KMS-11 (cell line): ENCODE measurements at regions not wholly inside any gene's neighbourhood (a gene's known extent, or its start where the extent isn't known, plus 50 kb on each side); places are given as distances from the start of the nearest gene placed in this dataset.

Source experiments
- H2AFZ ChIP-seq: fragments of 200-600 bp; sonication (generic); 2 replicates; pipeline ENCODE4 v1.6.1; 2016; ENCODE audit warnings: antibody characterized with exemption, mixed run types, low read depth
- H3K27ac ChIP-seq: fragments of 200-600 bp; sonication (generic); 2 replicates; pipeline ENCODE4 v1.6.1; 2016; ENCODE audit warnings: mild to moderate bottlenecking, mixed run types
- H3K27me3 ChIP-seq: fragments of 200-600 bp; sonication (generic); 2 replicates; pipeline ENCODE4 v1.6.1; 2017; ENCODE audit warnings: mild to moderate bottlenecking, low read depth, mixed run types, moderate library complexity; ENCODE audit not compliant: insufficient read depth
- H3K36me3 ChIP-seq: fragments of 200-600 bp; sonication (generic); 2 replicates; pipeline ENCODE4 v1.6.1; 2017; ENCODE audit warnings: mild to moderate bottlenecking, mixed run types; ENCODE audit not compliant: insufficient read depth
- H3K4me1 ChIP-seq: fragments of 200-600 bp; sonication (generic); 2 replicates; pipeline ENCODE4 v1.6.1; 2016; ENCODE audit warnings: mild to moderate bottlenecking, low read depth, mixed run types; ENCODE audit not compliant: poor library complexity, severe bottlenecking
- H3K4me2 ChIP-seq: fragments of 200-600 bp; sonication (generic); 2 replicates; pipeline ENCODE4 v1.7.0; 2016; ENCODE audit warnings: mild to moderate bottlenecking, mixed run types
- H3K4me3 ChIP-seq: fragments of 200-600 bp; sonication (generic); IDR thresholded peaks from 2 replicates; pipeline ENCODE4 v1.6.1; 2017; ENCODE audit warnings: low read depth, low read length, mixed read lengths; ENCODE audit not compliant: insufficient read depth
- H3K79me2 ChIP-seq: fragments of 200-600 bp; sonication (generic); 2 replicates; pipeline ENCODE4 v1.6.1; 2016; ENCODE audit warnings: low read depth, mixed run types; ENCODE audit not compliant: insufficient read depth
- H3K9ac ChIP-seq: fragments of 200-600 bp; sonication (generic); 2 replicates; pipeline ENCODE4 v1.6.1; 2016; ENCODE audit warnings: mild to moderate bottlenecking, mixed run types
- H4K20me1 ChIP-seq: fragments of 200-600 bp; sonication (generic); 2 replicates; pipeline ENCODE4 v1.6.1; 2016; ENCODE audit warnings: mild to moderate bottlenecking, mixed run types; ENCODE audit not compliant: insufficient read depth
- CTCF ChIP-seq: fragments of 200-600 bp; sonication (generic); conservative IDR thresholded peaks from 2 replicates; pipeline ENCODE4 v1.6.1; 2017; ENCODE audit warnings: low read depth, mild to moderate bottlenecking, antibody characterized with exemption, low read length, moderate library complexity, mixed read lengths

GRCh38 chr2:196544906-196545433, 94.5 kb upstream of the CCDC150 start:
- H3K4me1 ChIP-seq, result peaks cover 28% of the 10 kb centered on the region
- H3K4me2 ChIP-seq, result no peak overlapping the region
- H3K79me2 ChIP-seq, result no peaks in the 10 kb centered on the region
- no peaks in the 10 kb centered on the region for H3K27me3 ChIP-seq
- H3K36me3 ChIP-seq, result no peaks in the 10 kb centered on the region
- no peak overlapping the region for H3K4me3 ChIP-seq
- no peak for TF ChIP-seq CTCF
- no peak overlapping the region for H3K27ac ChIP-seq
- H4K20me1 ChIP-seq, result no peaks in the 10 kb centered on the region
- no peak overlapping the region for H3K9ac ChIP-seq
- H2AFZ ChIP-seq, result no peak overlapping the region

- H3K27me3 ChIP-seq, result no peaks in the 10 kb centered on the region
- no peaks in the 10 kb centered on the region for H3K79me2 ChIP-seq
- H3K9ac ChIP-seq, result no peak overlapping the region
- peaks cover 28% of the 10 kb centered on the region for H3K4me1 ChIP-seq
- H4K20me1 ChIP-seq, result no peaks in the 10 kb centered on the region
- H2AFZ ChIP-seq, result no peak overlapping the region
- H3K4me2 ChIP-seq, result peak overlapping the region; percentile 34
- H3K36me3 ChIP-seq, result no peaks in the 10 kb centered on the region
- no peak for TF ChIP-seq CTCF
- no peak overlapping the region for H3K27ac ChIP-seq
- no peak overlapping the region for H3K4me3 ChIP-seq
Observed at GRCh38 chr2:196546151-196546919, 93.2 kb upstream of the CCDC150 start.

- no peak for TF ChIP-seq CTCF
- no peak overlapping the region for H3K27ac ChIP-seq
- no peaks in the 10 kb centered on the region for H3K36me3 ChIP-seq
- H3K27me3 ChIP-seq, result no peaks in the 10 kb centered on the region
- no peaks in the 10 kb centered on the region for H4K20me1 ChIP-seq
- H3K4me3 ChIP-seq, result no peak overlapping the region
- no peak overlapping the region for H3K4me2 ChIP-seq
- no peak overlapping the region for H3K9ac ChIP-seq
- H3K79me2 ChIP-seq, result no peaks in the 10 kb centered on the region
- peaks cover 28% of the 10 kb centered on the region for H3K4me1 ChIP-seq
- no peak overlapping the region for H2AFZ ChIP-seq
Observed at GRCh38 chr2:196549052-196549451, 90.5 kb upstream of the CCDC150 start.

GRCh38 chr2:196551014-196551413, 88.5 kb upstream of the CCDC150 start:
- no peak overlapping the region for H3K9ac ChIP-seq

More at GRCh38 chr2:196551014-196551413, 88.5 kb upstream of the CCDC150 start:
- Histone ChIP-seq H3K27ac (no peak overlapping the region), H3K4me2 (no peak overlapping the region), H3K27me3 (no peaks in the 10 kb centered on the region), H3K4me3 (no peak overlapping the region), H4K20me1 (no peaks in the 10 kb centered on the region), H3K4me1 (peaks cover 21% of the 10 kb centered on the region), H2AFZ (no peak overlapping the region), H3K79me2 (no peaks in the 10 kb centered on the region), H3K36me3 (no peaks in the 10 kb centered on the region)
- TF ChIP-seq CTCF, result no peak
